ENCODE measurements at regions not wholly inside any gene's neighbourhood (a gene's known extent, or its start where the extent isn't known, plus 50 kb on each side); places are given as distances from the start of the nearest gene placed in this dataset.

DNA sequence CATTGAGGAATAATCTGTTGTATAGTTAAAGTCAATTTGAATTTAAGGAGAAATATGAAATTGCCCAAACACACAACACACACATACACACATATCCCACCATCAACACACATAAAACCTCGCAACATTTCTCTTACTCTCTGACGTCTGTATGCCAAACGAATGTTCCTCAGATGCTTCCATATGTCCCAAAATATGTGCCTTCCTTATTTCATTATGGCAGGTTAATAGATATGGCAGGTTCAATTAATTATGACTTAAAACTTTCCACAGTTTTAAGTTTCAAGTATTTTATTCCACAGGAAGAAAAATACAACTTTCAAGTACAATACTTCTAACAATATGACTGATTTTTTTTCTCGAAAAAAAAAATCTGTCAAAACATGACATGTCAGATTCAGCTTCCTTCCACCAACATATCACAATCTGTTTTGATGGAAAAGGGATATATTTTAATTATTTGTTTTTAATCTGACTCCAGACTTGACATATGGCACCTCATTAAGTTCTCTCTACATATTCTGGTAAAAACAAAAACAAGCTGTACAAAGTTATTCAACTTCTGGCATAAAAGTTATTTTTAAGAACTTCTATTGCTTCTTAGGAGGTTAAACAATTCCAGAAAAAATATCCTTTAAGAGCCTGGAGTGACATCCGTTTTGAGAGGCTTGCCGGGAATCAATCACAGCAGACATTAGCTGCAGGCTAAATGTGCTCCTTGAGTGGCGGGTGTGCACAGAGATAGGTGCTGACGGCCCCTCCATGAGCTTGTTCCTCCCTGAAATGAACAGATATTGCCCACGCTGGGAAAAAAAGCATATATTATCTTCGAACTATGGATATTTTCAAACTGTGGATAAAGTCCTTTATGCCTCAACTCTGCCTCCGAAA is 812.7 kb downstream of the DCDC2C start:
- no peak for DNase-seq

DNA sequence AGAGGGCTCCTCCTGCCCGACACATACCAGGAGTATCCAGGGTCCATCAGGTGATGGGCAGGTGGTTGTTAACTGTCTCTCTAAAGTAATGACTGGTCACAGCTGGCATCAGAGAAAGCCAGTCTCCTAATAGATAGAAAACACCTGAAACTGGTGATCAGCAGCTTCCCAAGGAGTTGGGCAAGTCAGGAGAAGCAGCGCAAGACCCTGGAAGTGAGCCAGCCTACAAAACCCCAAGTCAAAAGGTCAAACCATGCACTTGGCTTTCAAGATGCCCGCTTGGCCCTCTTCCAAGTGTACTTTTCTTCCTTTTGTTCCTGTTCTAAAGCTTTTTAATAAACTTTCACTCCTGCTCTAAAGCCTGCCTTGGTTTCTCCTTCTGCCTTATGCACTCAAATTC is 815.2 kb downstream of the DCDC2C start:
- no peak for DNase-seq

DNA sequence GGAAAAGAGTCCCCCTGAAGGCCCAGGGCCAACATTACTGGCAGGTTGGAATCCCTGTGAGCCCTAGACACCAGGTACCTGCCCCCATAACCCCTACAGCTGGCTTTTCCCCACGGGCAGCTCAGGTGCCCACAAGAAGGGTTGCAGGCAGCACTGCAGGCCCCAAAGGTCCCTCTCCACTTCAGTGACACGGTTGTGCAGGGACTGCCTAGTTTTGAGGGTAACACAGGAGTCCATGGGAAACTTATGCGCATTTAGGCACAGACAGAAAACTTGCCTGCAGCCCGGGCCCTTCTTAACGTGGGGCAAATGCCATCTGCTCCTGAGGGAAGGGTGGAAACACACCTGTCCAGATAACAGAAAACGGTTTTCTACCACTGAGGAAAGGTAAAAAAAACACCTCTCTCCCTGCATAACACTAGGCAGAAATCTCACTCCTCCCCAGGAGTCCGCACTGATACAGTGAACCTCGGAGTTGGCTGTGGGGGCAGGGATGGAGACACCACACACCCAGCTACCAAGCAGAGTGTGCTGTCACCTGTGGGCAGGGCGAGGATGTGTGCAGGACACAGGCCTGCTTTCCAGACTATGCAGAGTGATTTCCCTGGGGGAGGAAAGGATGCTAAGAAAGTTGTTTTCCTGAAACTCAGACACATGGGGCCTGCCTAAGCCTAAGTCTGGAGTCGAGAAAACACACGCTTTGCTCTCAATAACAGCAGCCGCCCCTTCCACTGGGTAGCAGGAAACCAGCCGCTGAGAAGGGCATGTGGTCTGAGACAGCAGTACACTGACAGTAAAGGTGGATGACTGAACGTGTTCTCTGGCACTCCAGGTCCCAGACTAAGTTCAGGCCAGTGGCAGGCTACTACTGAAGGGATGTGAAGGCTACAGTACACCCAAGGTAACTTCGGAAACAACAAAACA is 819.4 kb downstream of the DCDC2C start:
- DNase-seq = no peak

DNA sequence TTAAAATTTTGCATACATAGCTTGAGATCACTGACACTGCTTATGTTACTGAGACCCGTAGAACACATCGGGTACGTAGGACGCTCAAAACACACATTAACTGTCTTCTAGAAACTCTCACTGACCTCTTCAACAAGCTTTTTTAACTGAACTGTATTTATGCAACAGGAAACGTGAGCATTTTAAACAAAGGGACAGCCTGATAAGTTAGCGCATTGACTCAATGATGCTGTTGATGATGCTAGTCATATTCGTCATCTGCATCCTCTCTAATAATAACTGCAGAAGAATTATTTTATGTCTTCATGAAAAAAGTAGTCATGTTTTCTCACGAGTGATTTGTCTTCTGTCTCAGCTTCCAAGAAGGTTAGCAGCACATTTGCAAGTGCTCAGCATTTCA is 824.0 kb downstream of the DCDC2C start:
- no peak for DNase-seq

DNA sequence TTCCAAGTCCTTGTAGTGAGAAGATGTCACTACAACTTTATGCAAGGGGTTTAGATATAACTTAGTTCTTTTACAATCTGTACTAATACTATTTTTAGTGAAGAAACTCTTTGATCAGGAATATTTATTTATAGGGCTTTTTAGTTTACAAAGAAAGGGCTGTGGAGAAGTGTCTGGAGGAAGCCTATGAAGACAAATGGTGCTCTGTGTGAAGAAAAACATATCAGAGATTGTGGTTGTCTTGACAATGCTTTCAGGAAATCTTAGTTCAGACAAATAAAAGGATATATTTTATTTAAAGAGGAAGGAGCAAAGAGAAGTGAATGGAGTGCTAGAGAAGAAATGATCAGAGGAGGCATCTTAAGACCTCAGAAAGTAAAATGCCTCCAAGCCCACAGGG is 824.9 kb downstream of the DCDC2C start:
- no peak for DNase-seq

DNA sequence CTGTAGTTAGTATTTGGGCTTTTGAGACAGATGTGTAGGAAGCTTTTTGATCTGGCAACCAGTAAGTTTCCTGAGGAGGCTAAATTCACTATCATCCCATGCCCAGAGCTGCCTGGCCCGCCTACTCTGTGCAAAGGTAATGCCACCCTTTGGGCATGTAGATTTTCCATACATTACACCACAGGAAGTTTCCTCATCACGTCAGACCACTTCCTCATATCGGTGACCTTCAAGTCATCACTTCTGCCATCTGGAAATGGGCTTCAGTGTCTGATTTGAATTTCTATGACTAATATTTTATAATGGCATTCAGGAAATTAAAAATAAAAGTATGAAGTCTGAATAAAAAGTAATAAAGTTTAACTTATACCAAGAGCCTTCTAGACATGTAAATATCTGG is 825.4 kb downstream of the DCDC2C start:
- DNase-seq = no peak

DNA sequence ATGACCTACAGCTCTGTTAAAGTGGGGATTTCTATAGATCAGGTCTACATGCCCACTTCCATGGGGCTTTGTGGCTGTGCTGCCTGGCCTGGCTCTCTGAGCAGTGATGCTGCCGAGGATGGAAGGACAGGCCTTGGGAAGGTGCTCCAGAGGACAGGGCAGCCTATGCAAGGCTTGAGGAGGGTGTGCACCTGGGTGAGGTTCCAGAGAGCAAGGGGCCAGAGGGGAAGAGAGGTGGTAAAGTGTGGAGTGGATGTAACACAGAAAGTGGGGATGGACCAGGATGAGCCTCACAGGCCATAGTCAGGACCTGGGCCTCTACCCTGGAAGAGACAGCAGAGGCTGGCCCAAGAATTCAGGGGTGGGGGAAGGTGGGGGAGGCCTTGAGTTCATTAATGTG is 826.4 kb downstream of the DCDC2C start:
- no peak for DNase-seq

DNA sequence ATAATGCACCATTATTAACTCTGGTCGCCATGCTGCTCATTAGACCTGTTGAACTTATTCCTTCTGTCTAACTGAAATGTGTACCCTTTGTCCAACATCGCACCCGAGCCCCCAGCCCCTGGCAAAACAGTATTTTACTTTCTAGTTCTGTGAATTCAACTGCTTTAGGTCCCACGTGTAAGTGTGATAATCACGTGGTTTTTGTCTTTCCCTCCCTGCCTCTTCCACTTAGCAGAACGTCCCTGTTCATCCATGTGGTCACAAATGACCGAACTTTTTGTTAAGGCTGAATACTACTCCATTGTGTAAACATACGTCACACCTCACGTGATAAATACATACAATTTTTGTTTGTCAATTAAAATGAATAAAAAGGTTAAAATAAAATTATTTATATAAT is 826.9 kb downstream of the DCDC2C start:
- DNase-seq = no peak

DNA sequence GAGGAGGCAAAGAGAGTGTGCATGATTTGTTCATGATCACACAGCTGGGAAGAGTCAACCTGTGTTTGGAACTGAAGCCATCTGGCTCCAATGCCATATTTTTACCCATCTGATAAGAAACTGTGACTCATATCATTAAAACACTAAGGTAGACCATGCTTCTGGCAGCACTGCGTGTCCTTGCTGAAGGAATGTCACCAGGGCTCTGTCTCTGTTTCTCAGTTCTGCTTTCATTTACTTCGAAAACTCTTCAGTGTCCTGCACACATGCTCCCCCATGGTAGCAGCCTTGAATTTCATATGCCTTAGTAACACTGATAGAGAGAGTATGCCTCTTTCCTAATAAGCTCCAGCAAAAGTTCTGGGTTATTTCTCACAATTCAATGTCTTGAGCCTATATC is 830.4 kb downstream of the DCDC2C start:
- no peak for DNase-seq

DNA sequence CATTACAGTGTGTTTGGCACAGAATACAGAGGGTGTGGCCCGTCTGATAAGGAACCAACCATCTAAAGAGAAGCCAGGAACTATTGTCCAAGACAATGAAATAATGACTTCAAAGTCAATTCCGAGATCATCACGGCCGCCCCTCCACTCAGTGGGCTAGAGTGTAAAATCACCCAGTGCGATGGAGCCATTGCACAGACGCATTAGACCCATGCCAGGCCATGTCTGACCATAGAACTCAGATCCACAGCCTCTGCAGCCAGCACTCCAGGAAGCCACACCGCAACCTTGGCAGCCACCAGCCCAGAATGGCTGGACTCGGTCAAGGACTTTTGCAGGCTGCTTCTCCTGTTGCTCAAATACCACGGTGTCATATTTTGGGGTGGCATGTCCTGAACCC is 835.7 kb downstream of the DCDC2C start:
- no peak for DNase-seq

DNA sequence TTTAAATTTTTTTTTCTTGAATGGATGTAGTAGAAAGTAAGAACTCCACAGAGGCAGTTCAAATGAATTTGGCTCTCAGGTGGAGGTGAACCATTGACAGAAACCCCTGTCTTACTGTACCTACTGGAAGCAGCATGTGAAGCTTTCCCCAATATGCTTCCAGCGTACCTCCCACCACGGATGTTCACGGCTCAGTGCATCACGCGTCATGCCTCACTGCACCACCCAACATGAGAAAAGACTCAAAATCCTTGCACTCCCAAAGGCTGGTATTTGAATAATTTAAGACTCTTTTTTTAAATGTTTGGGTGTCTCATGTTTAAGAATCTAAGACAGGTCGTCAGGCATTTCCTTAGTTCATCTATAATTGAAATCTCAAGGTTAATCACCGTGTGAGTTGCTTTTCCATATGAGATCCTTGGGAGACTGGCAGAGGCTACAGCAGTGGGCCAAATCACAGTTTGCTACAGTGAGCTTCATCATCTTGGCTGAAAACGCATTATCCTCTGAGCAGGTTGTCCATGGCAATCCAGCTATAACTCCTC is 846.4 kb downstream of the DCDC2C start:
- no peak for DNase-seq

DNA sequence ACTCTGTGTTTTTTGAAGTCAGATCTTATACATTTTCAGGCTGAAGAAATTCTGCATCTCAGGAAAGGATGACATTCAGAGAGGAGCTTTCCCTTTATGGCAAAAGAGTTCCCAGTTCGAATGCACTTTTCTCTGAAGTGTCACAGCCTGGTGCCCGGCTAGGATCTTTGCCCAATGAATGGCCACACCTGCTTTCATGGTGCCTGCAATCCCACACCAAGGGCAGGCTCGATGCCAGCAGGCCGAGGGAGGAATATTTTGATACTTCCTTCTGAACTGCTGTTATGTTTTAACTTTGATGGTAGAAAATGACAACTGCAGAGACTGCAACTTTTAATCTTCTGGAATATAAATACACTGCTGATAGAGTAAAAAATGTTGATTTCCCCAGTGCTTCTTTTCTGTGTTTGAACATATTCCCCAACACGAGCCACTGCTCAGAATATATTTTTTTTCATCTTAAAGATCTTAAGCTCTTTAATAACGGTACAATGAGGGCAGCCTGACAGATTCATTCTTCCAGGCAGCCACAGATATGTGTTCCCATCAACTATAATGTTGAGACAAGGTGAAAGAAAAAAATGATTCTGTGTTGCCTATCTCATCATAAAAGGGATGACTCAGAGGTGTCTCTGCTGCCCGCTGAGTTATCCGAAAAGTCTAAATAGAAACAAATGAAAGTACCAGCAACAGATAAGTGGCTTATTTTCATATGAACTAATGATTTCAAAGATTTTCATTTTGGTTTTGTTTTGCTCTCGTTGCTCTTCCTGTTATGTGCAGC is 848.5 kb downstream of the DCDC2C start:
- no peak for DNase-seq

DNA sequence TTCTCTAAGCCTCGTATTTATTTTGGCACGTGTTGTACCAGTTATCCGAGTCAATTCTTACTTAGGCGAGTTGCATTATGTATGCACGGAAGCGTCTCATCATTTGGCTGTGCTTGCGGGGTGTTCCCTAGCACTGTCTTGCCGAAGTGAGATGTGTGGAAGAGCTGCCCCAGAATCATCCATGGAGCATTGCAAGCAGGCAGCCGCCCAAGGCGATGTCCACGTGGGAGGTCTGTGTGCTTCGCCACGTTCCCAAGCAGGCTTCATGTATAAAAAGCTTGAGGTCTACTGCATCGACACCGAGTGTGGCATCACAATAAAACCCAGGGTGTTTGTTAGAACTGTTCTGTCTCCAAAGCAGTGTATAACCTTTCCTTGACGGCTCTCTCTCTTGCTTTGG is 849.9 kb downstream of the DCDC2C start:
- DNase-seq = no peak

DNA sequence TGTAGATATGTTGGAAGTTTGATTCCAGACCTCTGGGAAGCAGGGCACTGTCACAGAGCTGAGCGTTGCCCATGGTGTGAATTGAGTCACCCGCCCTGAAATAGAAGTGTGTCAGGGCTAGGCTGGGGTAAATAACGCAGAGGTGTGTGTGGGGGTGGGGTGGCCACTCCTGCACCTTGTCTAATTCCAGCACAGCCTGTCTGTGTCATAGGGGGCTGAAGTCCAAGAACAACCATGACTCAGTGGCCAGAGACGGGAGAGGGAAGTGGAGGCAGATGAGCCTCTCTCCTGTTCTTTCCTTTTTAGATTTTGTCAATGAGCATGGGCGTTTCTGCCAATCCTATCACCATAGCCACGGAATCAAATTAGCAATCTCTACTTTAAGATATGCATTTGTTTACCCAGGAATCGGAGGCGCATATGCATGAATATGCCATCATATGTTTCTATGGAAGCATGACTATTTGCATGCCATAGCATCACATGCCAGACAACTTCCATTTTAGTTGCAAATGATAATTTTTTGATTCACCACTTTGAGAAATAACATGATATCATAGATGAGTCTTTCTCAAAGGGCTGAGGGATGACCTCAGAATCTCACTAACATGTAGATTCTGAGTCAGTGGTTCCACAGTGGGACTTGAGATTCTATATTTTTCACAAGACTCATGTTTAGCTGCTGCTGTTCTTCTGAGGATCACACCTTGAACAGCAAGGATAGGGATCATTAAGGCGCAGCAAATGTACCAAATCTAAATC is 852.9 kb downstream of the DCDC2C start:
- DNase-seq = no peak

DNA sequence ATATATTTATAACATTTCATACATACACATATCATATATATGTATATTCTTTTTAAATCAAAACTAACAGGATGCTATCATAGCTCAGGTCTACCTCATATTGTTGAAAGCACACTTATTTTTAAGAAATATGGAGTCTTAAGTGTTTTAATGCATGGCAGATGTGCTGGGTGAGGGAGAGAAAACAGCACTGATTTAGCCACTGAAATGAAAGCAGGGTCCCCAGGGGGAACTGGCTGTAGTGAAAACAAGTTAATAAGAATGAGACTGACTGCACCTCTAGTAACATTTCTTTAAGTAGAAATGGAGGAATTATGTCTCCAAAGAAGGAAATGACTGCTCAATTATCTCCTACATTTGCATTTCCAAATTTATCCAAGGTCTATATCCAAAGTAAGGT is 857.8 kb downstream of the DCDC2C start:
- DNase-seq = no peak

DNA sequence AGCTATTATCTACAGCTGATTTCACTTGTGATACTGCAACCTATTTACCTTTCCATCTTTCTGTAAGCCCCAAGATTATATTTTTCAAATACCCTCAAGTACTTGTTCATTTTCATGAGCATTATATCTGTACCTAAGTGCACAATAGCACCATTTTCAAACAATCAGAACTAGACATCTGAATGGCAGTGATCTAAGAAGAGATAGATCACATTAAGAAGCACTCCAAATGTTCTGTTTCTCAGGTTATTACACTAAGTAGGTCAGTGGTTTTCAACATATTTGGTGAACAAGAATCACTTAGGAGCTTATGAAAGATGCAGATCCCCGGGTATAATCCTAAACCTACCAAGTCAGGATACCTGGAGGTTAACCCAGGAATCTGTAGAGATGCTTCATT is 872.7 kb downstream of the DCDC2C start:
- DNase-seq = no peak

DNA sequence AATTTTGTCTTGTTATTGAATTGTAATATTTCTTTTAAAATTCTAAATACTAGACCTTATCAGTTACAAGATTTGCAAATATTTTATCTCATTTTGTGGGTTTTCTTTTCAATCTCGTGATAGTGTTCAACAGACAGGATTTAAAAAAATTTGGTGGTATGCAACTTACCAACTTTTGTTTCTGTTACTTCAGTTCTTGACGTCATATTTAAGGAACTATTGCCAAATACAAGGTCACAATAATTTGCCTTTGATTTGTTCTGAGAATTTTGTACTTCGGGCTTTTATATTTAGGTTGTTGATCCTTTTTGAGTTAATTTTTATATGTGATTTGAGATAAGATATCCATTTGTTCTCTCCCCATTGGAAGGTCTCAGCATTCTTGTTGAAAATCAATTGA is 876.6 kb downstream of the DCDC2C start:
- no peak for DNase-seq

DNA sequence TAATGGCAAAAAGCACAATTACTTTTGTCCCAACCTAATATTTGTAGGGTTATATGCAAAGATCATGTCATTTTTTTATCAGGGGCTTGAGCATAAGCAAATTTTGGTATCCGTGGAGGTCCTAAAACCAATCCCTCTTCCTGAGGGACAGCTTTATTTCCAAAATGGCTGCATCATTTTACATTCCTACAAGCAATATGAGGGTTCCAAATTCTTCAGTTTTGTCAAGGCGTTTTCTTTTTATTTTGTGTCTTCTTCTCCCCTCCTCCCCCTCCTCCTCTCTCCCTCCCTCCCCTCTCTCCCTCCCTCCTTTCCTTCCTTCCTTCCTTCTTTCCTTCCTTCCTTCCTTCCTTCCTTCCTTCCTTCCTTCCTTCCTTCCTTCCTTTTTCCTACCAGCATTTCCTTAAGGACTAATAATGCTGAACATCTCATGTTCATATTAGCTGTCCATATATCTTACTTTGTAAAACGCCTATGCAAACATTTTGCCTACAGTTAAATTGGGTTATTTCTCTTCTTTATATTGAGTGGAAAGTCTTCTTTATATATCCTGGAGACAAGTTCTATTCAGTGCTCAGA is 881.8 kb downstream of the DCDC2C start:
- no peak for DNase-seq

DNA sequence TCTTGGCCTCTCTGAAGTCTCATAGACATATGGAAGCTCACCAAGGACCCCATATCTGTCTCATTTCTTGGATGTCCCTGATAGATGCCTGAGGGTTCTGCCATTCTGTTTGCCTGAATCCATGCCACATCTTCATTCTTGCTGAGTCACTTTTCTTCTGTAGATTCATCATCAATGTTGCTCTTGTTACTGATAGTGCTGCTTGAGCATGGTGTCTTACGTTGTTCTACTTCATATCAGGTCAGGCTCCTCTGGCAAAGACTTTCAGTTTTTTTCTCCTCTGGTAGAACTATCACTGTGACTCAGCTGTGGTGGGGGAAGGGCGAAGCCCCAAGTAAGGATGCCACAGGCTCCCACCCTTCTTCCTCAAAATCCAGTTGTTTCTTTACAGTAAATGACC is 885.2 kb downstream of the DCDC2C start:
- DNase-seq = no peak

DNA sequence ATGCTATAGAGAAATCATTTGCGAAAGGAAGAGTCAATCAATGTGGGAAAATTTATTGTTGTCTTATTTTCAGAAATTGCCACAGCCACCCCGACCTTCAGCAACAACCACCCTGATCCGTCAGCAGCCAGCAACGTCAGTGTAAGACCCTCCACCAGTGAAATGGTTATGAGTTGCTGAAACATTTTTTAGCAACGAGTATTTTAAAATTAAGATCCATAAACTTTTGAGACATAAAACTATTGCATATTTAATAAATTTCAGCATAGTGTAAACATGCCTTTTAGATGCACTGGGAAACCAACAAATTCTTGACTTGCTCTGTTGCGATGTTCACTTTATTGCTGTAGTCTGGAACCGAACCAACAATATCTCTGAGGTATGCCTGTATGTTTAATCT is 887.9 kb downstream of the DCDC2C start:
- no peak for DNase-seq

DNA sequence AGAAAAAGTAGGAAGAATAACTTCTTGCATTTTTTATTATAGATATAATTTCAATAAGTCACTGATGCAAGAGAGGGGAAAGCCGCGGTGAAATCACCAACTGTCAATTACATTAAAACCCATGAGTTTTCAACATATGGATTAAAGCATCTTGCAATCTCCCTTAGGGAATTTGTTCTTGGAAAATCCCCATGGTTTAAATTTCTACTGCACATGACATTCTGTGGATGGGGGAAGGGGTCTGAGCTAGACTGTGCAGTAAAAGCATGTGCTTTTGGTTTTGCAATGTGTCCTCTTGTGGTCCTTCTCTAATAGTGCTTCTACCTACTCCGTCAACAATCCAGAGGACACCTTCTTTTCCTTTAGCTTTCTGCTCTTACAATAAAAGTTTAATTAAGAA is 894.0 kb downstream of the DCDC2C start:
- no peak for DNase-seq

DNA sequence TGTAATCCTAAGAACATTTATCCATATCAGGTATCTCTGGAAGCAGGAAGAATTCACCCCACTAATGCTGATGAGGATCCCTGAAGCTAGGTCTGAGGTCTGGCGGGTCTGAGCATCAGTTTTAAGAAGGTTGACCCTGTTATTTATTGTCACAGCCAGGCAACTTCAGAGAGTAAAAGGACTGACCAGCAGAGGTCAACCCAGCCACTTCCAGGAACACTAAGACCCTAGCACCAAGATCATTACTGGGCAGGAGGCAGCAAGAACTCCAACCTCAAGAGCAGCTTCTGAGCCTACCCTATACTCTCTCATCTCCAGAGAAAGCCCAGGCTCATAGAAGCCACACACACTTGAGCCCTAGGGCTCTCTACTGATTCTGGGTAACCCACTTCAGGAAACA is 901.4 kb downstream of the DCDC2C start:
- no peak for DNase-seq

Data from hippocampal formation (tissue), 2 donors.